ENCODE measurements at regions not wholly inside any gene's neighbourhood (a gene's known extent, or its start where the extent isn't known, plus 50 kb on each side); places are given as distances from the start of the nearest gene placed in this dataset.

- POLR2A ChIA-PET = no interaction called here
- intact Hi-C loops (cut with micrococcal nuclease) = no loop called here
Observed at GRCh38 chrX:138298268-138298667, 413.2 kb downstream of the FGF13 start.

GRCh38 chrX:138345801-138346200, 365.7 kb downstream of the FGF13 start:
- H3K4me1 Mint-ChIP-seq = no peaks in the 10 kb centered on the region

More at GRCh38 chrX:138298268-138298667, 413.2 kb downstream of the FGF13 start:
- no peak overlapping the region for H3K9ac ChIP-seq (ENCODE audit: low read length)
- Mint-ChIP-seq H3K4me1 (no peaks in the 10 kb centered on the region), H3K27ac (no peak overlapping the region), H3K9me3 (ENCODE audit: insufficient read depth) (no peaks in the 10 kb centered on the region), H3K27me3 (no peaks in the 10 kb centered on the region), H3K4me3 (no peak overlapping the region)
- H4K20me1 ChIP-seq (ENCODE audit: control insufficient read depth, insufficient read depth, low read length, poor library complexity, severe bottlenecking) = no peaks in the 10 kb centered on the region
- H3K79me2 ChIP-seq (ENCODE audit: control insufficient read depth, insufficient read depth, low read length) = no peaks in the 10 kb centered on the region
- no peak overlapping the region for H2AFZ ChIP-seq (ENCODE audit: insufficient read depth, low read depth, low read length, poor library complexity, severe bottlenecking)
- H3K27ac ChIP-seq (ENCODE audit: low read length in 2 of 2) = no peak overlapping the region
- no peak overlapping the region for H3K4me2 ChIP-seq (replicated peaks; ENCODE audit: low read depth, low read length, poor library complexity, severe bottlenecking)
- TF ChIP-seq CTCF (IDR thresholded peaks at IDR 0.05) (no peak), EZH2 (IDR thresholded peaks at IDR 0.05; ENCODE audit: borderline replicate concordance, insufficient read depth, low read depth, low read length, poor library complexity, severe bottlenecking) (no peak)
- H3K9me3 ChIP-seq (ENCODE audit: control extremely low read depth in 1 of 3, control insufficient read depth in 2 of 3, insufficient read depth in 1 of 3, low read length in 2 of 3) = no peaks in the 10 kb centered on the region
- H3K4me3 ChIP-seq (ENCODE audit: control extremely low read depth in 1 of 5, extremely low read depth in 1 of 5, insufficient read depth in 1 of 5, low read depth in 2 of 5, low read length in 4 of 5) = no peak overlapping the region
- H3K4me1 ChIP-seq (ENCODE audit: control insufficient read depth in 2 of 2, insufficient read depth in 2 of 2, low read length in 2 of 2) = no peaks in the 10 kb centered on the region
- H3K36me3 ChIP-seq (replicated peaks in 1 of 2; ENCODE audit: control extremely low read depth in 1 of 2, control insufficient read depth in 1 of 2, extremely low read depth in 1 of 2, insufficient read depth in 2 of 2, low read length in 1 of 2) = no peaks in the 10 kb centered on the region
- CTCF ChIA-PET = no interaction called here
- H3K27me3 ChIP-seq (replicated peaks in 1 of 4; ENCODE audit: control extremely low read depth in 1 of 4, control insufficient read depth in 3 of 4, insufficient read depth in 4 of 4, low read length in 3 of 4) = no peaks in the 10 kb centered on the region
- no CpG with 5 or more reads among the region's 3 CpGs for WGBS (ENCODE audit: insufficient coverage)
- ATAC-seq (ENCODE audit: low read depth) (no peak), DNase-seq (no peak)

More at GRCh38 chrX:138345801-138346200, 365.7 kb downstream of the FGF13 start:
- H3K4me3 ChIP-seq (ENCODE audit: control extremely low read depth in 1 of 5, extremely low read depth in 1 of 5, insufficient read depth in 1 of 5, low read depth in 2 of 5, low read length in 4 of 5) = no peak overlapping the region
- no peaks in the 10 kb centered on the region for H3K9me3 ChIP-seq (ENCODE audit: control extremely low read depth in 1 of 3, control insufficient read depth in 2 of 3, insufficient read depth in 1 of 3, low read length in 2 of 3)
- H3K4me2 ChIP-seq (replicated peaks; ENCODE audit: low read depth, low read length, poor library complexity, severe bottlenecking) = no peak overlapping the region
- H2AFZ ChIP-seq (ENCODE audit: insufficient read depth, low read depth, low read length, poor library complexity, severe bottlenecking) = no peak overlapping the region
- no peaks in the 10 kb centered on the region for H3K36me3 ChIP-seq (replicated peaks in 1 of 2; ENCODE audit: control extremely low read depth in 1 of 2, control insufficient read depth in 1 of 2, extremely low read depth in 1 of 2, insufficient read depth in 2 of 2, low read length in 1 of 2)
- no peak for ATAC-seq (ENCODE audit: low read depth)
- no peaks in the 10 kb centered on the region for H4K20me1 ChIP-seq (ENCODE audit: control insufficient read depth, insufficient read depth, low read length, poor library complexity, severe bottlenecking)
- H3K9ac ChIP-seq (ENCODE audit: low read length) = no peak overlapping the region
- TF ChIP-seq CTCF (IDR thresholded peaks at IDR 0.05) = no peak
- TF ChIP-seq EZH2 (IDR thresholded peaks at IDR 0.05; ENCODE audit: borderline replicate concordance, insufficient read depth, low read depth, low read length, poor library complexity, severe bottlenecking) = no peak
- CTCF ChIA-PET = no interaction called here
- no peaks in the 10 kb centered on the region for H3K9me3 Mint-ChIP-seq (ENCODE audit: insufficient read depth)
- no peaks in the 10 kb centered on the region for H3K4me1 ChIP-seq (ENCODE audit: control insufficient read depth in 2 of 2, insufficient read depth in 2 of 2, low read length in 2 of 2)
- DNase-seq = no peak
- no peaks in the 10 kb centered on the region for H3K27me3 ChIP-seq (replicated peaks in 1 of 4; ENCODE audit: control extremely low read depth in 1 of 4, control insufficient read depth in 3 of 4, insufficient read depth in 4 of 4, low read length in 3 of 4)
- intact Hi-C loops (cut with micrococcal nuclease) = no loop called here
- H3K27ac Mint-ChIP-seq = no peak overlapping the region
- no peak overlapping the region for H3K27ac ChIP-seq (ENCODE audit: low read length in 2 of 2)
- POLR2A ChIA-PET = no interaction called here
- no peak overlapping the region for H3K4me3 Mint-ChIP-seq
- H3K79me2 ChIP-seq (ENCODE audit: control insufficient read depth, insufficient read depth, low read length) = no peaks in the 10 kb centered on the region
- H3K27me3 Mint-ChIP-seq = no peaks in the 10 kb centered on the region
